D721Med (cell line): ENCODE measurements at regions not wholly inside any gene's neighbourhood (a gene's known extent, or its start where the extent isn't known, plus 50 kb on each side); places are given as distances from the start of the nearest gene placed in this dataset.

Experiments used
- DNase-seq: peaks from one replicate; pipeline ENCODE4 v3.0.0; 2011; ENCODE audit warnings: low spot score; ENCODE audit not compliant: insufficient read length
- FAIRE-seq: peaks from 2 replicates; lab custom pipeline; 2011; peaks lifted over from hg19 to GRCh38; lab: Jason Lieb, UNC
- CTCF ChIP-seq: IDR thresholded peaks from 2 replicates; pipeline ENCODE4 v1.5.1; 2012; ENCODE audit warnings: mild to moderate bottlenecking, control low read depth; ENCODE audit not compliant: insufficient read depth; ENCODE audit errors: missing control alignments

- DNase-seq, result no peak
- FAIRE-seq, result no peak
- TF ChIP-seq CTCF, result no peak
Observed at GRCh38 chr14:89723930-89724627, 230.5 kb downstream of the EFCAB11 start.

GRCh38 chr14:89721956-89722355, 232.6 kb downstream of the EFCAB11 start:
- no peak for FAIRE-seq
- DNase-seq, result no peak
- TF ChIP-seq CTCF, result no peak

GRCh38 chr14:89720741-89721729, 233.5 kb downstream of the EFCAB11 start:
- FAIRE-seq, result no peak
- no peak for DNase-seq

GRCh38 chr14:89720076-89720687, 234.3 kb downstream of the EFCAB11 start:
- FAIRE-seq (no peak), DNase-seq (no peak)
- no peak for TF ChIP-seq CTCF

More at GRCh38 chr14:89720741-89721729, 233.5 kb downstream of the EFCAB11 start:
- no peak for TF ChIP-seq CTCF

GRCh38 chr14:89719366-89720075, 235.0 kb downstream of the EFCAB11 start:
- FAIRE-seq (no peak), DNase-seq (no peak)

More at GRCh38 chr14:89719366-89720075, 235.0 kb downstream of the EFCAB11 start:
- no peak for TF ChIP-seq CTCF
